Erythroblast (primary cell): ENCODE measurements at regions not wholly inside any gene's neighbourhood (a gene's known extent, or its start where the extent isn't known, plus 50 kb on each side); places are given as distances from the start of the nearest gene placed in this dataset.

ENCODE experiments used
- DNase-seq, 2 experiments: peaks; one replicate each; lab custom pipeline; 2025; lab: John Stamatoyannopoulos, UW
- GATA1 ChIP-seq: IDR thresholded peaks from 2 replicates; pipeline ENCODE4 v1.6.1; 2011; ENCODE audit warnings: low read depth, mild to moderate bottlenecking, control low read depth, low read length, moderate library complexity
- POLR2A ChIP-seq: IDR thresholded peaks from 2 replicates; pipeline ENCODE4 v1.6.1; 2011; ENCODE audit warnings: mild to moderate bottlenecking, low read length

- TF ChIP-seq GATA1 (no peak), POLR2A (no peak)
- no peak for DNase-seq
These were observed 818.6 kb upstream of the FAT3 start for GRCh38 chr11:91406009-91406408.

GRCh38 chr11:91404344-91404743, 820.3 kb upstream of the FAT3 start:
- no peak for TF ChIP-seq GATA1
- no peak for TF ChIP-seq POLR2A
- no peak for DNase-seq

GRCh38 chr11:91397134-91397468, 827.5 kb upstream of the FAT3 start:
- DNase-seq = no peak
- TF ChIP-seq GATA1 (no peak), POLR2A (no peak)

GRCh38 chr11:91396236-91397133, 828.1 kb upstream of the FAT3 start:
- TF ChIP-seq GATA1 = no peak
- no peak for TF ChIP-seq POLR2A
- DNase-seq = no peak

GRCh38 chr11:91394727-91395414, 829.7 kb upstream of the FAT3 start:
- DNase-seq = no peak
- no peak for TF ChIP-seq POLR2A
- no peak for TF ChIP-seq GATA1

GRCh38 chr11:91394073-91394726, 830.4 kb upstream of the FAT3 start:
- no peak for DNase-seq
- TF ChIP-seq GATA1 = no peak
- no peak for TF ChIP-seq POLR2A

- TF ChIP-seq GATA1 (no peak), POLR2A (no peak)
These were observed 841.7 kb upstream of the FAT3 start for GRCh38 chr11:91382946-91383345.

GRCh38 chr11:91374794-91375193, 849.8 kb upstream of the FAT3 start:
- no peak for DNase-seq
- TF ChIP-seq POLR2A (no peak), GATA1 (no peak)

More at GRCh38 chr11:91382946-91383345, 841.7 kb upstream of the FAT3 start:
- no peak for DNase-seq

GRCh38 chr11:91373497-91373896, 851.1 kb upstream of the FAT3 start:
- DNase-seq = no peak
- no peak for TF ChIP-seq GATA1
- TF ChIP-seq POLR2A = no peak

- no peak for DNase-seq
- no peak for TF ChIP-seq GATA1
- TF ChIP-seq POLR2A = no peak
These were observed 857.8 kb upstream of the FAT3 start for GRCh38 chr11:91366816-91367215.

- TF ChIP-seq GATA1 (no peak), POLR2A (no peak)
- DNase-seq = no peak
These were observed 858.5 kb upstream of the FAT3 start for GRCh38 chr11:91365986-91366585.

GRCh38 chr11:91350931-91351330, 873.7 kb upstream of the FAT3 start:
- no peak for TF ChIP-seq POLR2A
- TF ChIP-seq GATA1 = no peak

GRCh38 chr11:91326751-91327150, 897.9 kb upstream of the FAT3 start:
- no peak for TF ChIP-seq POLR2A
- TF ChIP-seq GATA1 = no peak

More at GRCh38 chr11:91350931-91351330, 873.7 kb upstream of the FAT3 start:
- DNase-seq = no peak

GRCh38 chr11:91326280-91326679, 898.3 kb upstream of the FAT3 start:
- no peak for DNase-seq
- no peak for TF ChIP-seq GATA1
- TF ChIP-seq POLR2A = no peak

More at GRCh38 chr11:91326751-91327150, 897.9 kb upstream of the FAT3 start:
- DNase-seq = no peak
